Tibial nerve (tissue), 3 donors: ENCODE measurements at regions not wholly inside any gene's neighbourhood (a gene's known extent, or its start where the extent isn't known, plus 50 kb on each side); places are given as distances from the start of the nearest gene placed in this dataset.

Experiments used
- CTCF ChIP-seq, 5 experiments: fragments of 200-600 bp in 3 of 5; fragments of 450-650 bp in 2 of 5; sonication (generic) in 3 of 5; IDR thresholded peaks; one replicate each; pipeline ENCODE4 v1.5.1; 2016 to 2019; ENCODE audit warnings: antibody characterized with exemption in 5 of 5, mild to moderate bottlenecking in 3 of 5, moderate library complexity in 2 of 5
- POLR2A ChIP-seq, 2 donors: fragments of 450-650 bp; IDR thresholded peaks; one replicate each; pipeline ENCODE4 v1.6.1; 2017; ENCODE audit warnings: antibody characterized with exemption in 2 of 2, mild to moderate bottlenecking in 2 of 2, moderate library complexity in 2 of 2

GRCh38 chr3:153404157-153404556, 242.1 kb downstream of the RAP2B start:
- no peak for TF ChIP-seq POLR2A (IDR thresholded peaks at IDR 0.05)
- no peak for TF ChIP-seq CTCF (IDR thresholded peaks at IDR 0.05)
